ENCODE measurements at regions not wholly inside any gene's neighbourhood (a gene's known extent, or its start where the extent isn't known, plus 50 kb on each side); places are given as distances from the start of the nearest gene placed in this dataset.

GRCh38 chr4:65021737-65022136 lies 612.5 kb upstream of the TECRL start:
- H3K27me3 ChIP-seq (ENCODE audit: insufficient read depth, poor library complexity, severe bottlenecking), result no peaks in the 10 kb centered on the region
- TF ChIP-seq POLR2AphosphoS5 (IDR thresholded peaks at IDR 0.05; ENCODE audit: low read depth) (no peak), GABPA (IDR thresholded peaks at IDR 0.05; ENCODE audit: low read depth) (no peak), SPI1 (IDR thresholded peaks at IDR 0.05; ENCODE audit: borderline replicate concordance, low read depth) (no peak), CTCF (IDR thresholded peaks at IDR 0.05; ENCODE audit: insufficient read depth, low read length) (no peak)
- TF ChIP-seq, protein P1, sequence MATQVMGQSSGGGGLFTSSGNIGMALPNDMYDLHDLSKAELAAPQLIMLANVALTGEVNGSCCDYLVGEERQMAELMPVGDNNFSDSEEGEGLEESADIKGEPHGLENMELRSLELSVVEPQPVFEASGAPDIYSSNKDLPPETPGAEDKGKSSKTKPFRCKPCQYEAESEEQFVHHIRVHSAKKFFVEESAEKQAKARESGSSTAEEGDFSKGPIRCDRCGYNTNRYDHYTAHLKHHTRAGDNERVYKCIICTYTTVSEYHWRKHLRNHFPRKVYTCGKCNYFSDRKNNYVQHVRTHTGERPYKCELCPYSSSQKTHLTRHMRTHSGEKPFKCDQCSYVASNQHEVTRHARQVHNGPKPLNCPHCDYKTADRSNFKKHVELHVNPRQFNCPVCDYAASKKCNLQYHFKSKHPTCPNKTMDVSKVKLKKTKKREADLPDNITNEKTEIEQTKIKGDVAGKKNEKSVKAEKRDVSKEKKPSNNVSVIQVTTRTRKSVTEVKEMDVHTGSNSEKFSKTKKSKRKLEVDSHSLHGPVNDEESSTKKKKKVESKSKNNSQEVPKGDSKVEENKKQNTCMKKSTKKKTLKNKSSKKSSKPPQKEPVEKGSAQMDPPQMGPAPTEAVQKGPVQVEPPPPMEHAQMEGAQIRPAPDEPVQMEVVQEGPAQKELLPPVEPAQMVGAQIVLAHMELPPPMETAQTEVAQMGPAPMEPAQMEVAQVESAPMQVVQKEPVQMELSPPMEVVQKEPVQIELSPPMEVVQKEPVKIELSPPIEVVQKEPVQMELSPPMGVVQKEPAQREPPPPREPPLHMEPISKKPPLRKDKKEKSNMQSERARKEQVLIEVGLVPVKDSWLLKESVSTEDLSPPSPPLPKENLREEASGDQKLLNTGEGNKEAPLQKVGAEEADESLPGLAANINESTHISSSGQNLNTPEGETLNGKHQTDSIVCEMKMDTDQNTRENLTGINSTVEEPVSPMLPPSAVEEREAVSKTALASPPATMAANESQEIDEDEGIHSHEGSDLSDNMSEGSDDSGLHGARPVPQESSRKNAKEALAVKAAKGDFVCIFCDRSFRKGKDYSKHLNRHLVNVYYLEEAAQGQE (IDR thresholded peaks at IDR 0.05; ENCODE audit: insufficient replicate concordance, low read depth), result no peak
- H3K4me3 ChIP-seq (replicated peaks; ENCODE audit: insufficient read depth, low read length), result no peak overlapping the region
- DNase-seq (ENCODE audit: low read depth in 1 of 2, low spot score in 1 of 2), result no peak
- no peak overlapping the region for H3K27ac ChIP-seq (replicated peaks)

- DNase-seq (ENCODE audit: low read depth in 1 of 2, low spot score in 1 of 2), result no peak
- Histone ChIP-seq H3K4me3 (replicated peaks; ENCODE audit: insufficient read depth, low read length) (no peak overlapping the region), H3K27me3 (ENCODE audit: insufficient read depth, poor library complexity, severe bottlenecking) (no peaks in the 10 kb centered on the region), H3K27ac (replicated peaks) (no peak overlapping the region)
- TF ChIP-seq POLR2AphosphoS5 (IDR thresholded peaks at IDR 0.05; ENCODE audit: low read depth), result no peak
- TF ChIP-seq SPI1 (IDR thresholded peaks at IDR 0.05; ENCODE audit: borderline replicate concordance, low read depth), result no peak
- no peak for TF ChIP-seq CTCF (IDR thresholded peaks at IDR 0.05; ENCODE audit: insufficient read depth, low read length)
- TF ChIP-seq, protein P1 (IDR thresholded peaks at IDR 0.05; ENCODE audit: insufficient replicate concordance, low read depth), result no peak
- TF ChIP-seq GABPA (IDR thresholded peaks at IDR 0.05; ENCODE audit: low read depth), result no peak
Observed at GRCh38 chr4:65021149-65021548, 611.9 kb upstream of the TECRL start.

- no peak for TF ChIP-seq GABPA (IDR thresholded peaks at IDR 0.05; ENCODE audit: low read depth)
- TF ChIP-seq, protein P1 (IDR thresholded peaks at IDR 0.05; ENCODE audit: insufficient replicate concordance, low read depth), result no peak
- no peak for TF ChIP-seq CTCF (IDR thresholded peaks at IDR 0.05; ENCODE audit: insufficient read depth, low read length)
- no peak for TF ChIP-seq SPI1 (IDR thresholded peaks at IDR 0.05; ENCODE audit: borderline replicate concordance, low read depth)
- no peak for TF ChIP-seq POLR2AphosphoS5 (IDR thresholded peaks at IDR 0.05; ENCODE audit: low read depth)
- no peak overlapping the region for H3K27ac ChIP-seq (replicated peaks)
- no peaks in the 10 kb centered on the region for H3K27me3 ChIP-seq (ENCODE audit: insufficient read depth, poor library complexity, severe bottlenecking)
- DNase-seq (ENCODE audit: low read depth in 1 of 2, low spot score in 1 of 2), result no peak
- no peak overlapping the region for H3K4me3 ChIP-seq (replicated peaks; ENCODE audit: insufficient read depth, low read length)
Observed at GRCh38 chr4:65019775-65020174, 610.5 kb upstream of the TECRL start.
